Gastrocnemius medialis (tissue), 4 donors: ENCODE measurements at regions not wholly inside any gene's neighbourhood (a gene's known extent, or its start where the extent isn't known, plus 50 kb on each side); places are given as distances from the start of the nearest gene placed in this dataset.

Source experiments
- POLR2A ChIP-seq, 2 donors: fragments of 450-650 bp; IDR thresholded peaks; one replicate each; pipeline ENCODE4 v1.6.1; 2017; ENCODE audit warnings: antibody characterized with exemption in 2 of 2, mild to moderate bottlenecking in 2 of 2, moderate library complexity in 2 of 2
- TF ChIP-seq, protein P1 (sequence below), 5 experiments: fragments of 450-650 bp in 3 of 5; fragments of 200-600 bp in 2 of 5; sonication (generic) in 2 of 5; IDR thresholded peaks in 4 of 5; conservative IDR thresholded peaks in 1 of 5; 1 replicate in 4 of 5; 2 replicates in 1 of 5; pipeline ENCODE4 v1.5.1; 2016 to 2019; ENCODE audit warnings: antibody characterized with exemption in 5 of 5, mild to moderate bottlenecking in 3 of 5, moderate library complexity in 3 of 5

DNA sequence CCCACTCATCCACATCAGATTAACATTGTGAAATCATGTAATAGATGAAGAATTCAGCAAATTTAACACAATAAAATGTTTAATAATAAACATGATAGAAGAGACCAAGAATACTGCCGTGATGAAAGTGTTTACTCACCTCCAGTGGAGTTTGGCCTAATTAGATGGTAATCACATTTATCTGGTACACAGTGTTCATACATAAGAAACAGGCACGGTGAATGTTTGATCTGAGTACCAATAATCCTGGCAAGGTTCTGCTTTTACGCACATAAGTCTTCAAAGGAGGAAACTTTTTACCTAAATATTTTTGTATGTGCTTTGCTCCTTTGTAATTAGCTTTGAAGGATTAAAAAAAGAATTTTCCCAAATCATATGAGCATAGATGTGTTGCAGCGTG is 122.5 kb downstream of the IRS1 start:
- TF ChIP-seq, protein P1, sequence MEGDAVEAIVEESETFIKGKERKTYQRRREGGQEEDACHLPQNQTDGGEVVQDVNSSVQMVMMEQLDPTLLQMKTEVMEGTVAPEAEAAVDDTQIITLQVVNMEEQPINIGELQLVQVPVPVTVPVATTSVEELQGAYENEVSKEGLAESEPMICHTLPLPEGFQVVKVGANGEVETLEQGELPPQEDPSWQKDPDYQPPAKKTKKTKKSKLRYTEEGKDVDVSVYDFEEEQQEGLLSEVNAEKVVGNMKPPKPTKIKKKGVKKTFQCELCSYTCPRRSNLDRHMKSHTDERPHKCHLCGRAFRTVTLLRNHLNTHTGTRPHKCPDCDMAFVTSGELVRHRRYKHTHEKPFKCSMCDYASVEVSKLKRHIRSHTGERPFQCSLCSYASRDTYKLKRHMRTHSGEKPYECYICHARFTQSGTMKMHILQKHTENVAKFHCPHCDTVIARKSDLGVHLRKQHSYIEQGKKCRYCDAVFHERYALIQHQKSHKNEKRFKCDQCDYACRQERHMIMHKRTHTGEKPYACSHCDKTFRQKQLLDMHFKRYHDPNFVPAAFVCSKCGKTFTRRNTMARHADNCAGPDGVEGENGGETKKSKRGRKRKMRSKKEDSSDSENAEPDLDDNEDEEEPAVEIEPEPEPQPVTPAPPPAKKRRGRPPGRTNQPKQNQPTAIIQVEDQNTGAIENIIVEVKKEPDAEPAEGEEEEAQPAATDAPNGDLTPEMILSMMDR (IDR thresholded peaks at IDR 0.05 in 4 of 5, conservative IDR thresholded peaks at IDR 0.05 in 1 of 5) = no peak
- TF ChIP-seq POLR2A (IDR thresholded peaks at IDR 0.05) = no peak
